H1 (cell line): ENCODE measurements at regions not wholly inside any gene's neighbourhood (a gene's known extent, or its start where the extent isn't known, plus 50 kb on each side); places are given as distances from the start of the nearest gene placed in this dataset.

Experiments used
- ASH2L ChIP-seq: fragments of 200-600, 300-600 bp; sonication (generic); IDR thresholded peaks from one replicate; pipeline ENCODE4 v1.7.1; 2017; ENCODE audit warnings: low read length
- JUND ChIP-seq: IDR thresholded peaks from 2 replicates; pipeline ENCODE4 v1.6.1; 2011; ENCODE audit warnings: mild to moderate bottlenecking, improper control_type of control experiment, low read length
- NRF1 ChIP-seq: IDR thresholded peaks from 2 replicates; pipeline ENCODE4 v1.6.1; 2011; ENCODE audit warnings: mild to moderate bottlenecking, low read depth, low read length, improper control_type of control experiment

DNA sequence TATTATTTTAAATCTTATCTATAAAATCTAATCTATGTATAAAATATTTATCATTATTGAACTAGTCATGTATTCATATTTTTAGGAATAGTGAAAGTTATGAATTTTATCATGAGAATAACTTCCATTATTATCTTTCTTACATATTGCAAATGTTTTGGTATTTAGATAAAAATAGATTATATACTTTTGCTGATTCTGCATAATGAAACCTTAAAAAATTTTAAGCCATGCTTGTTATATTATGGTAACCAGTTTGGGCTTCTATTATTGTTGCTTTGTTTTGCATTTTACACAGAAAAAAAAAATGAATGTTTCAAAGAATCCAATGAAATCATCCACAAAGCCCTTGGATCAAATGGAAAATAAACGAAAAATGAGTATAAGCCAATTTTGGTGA lies 772.5 kb downstream of the NR2F1-AS1 start (continued):
- TF ChIP-seq JUND (no peak), ASH2L (no peak), NRF1 (no peak)
